ENCODE measurements at regions not wholly inside any gene's neighbourhood (a gene's known extent, or its start where the extent isn't known, plus 50 kb on each side); places are given as distances from the start of the nearest gene placed in this dataset.

DNA sequence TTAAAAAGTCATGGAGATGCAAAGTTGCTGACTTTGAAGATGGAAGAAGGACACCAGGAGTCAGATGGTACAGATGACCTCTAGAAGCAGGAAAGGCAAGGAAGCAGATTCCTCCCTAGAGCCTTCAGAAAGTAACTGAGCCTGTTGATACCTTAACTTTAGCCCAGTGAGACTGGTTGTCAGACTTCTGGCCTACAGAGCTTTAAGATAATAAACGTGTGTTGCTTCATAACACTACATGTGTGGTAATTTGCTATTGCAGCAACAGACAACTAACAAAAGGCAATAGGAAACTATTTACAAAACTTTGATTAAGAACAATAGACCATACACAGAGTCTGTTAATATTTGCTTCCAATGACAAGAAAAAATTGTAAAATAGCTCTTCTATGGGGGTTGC lies 102.0 kb upstream of the USP38 start:
- no peak overlapping the region for H2AFZ ChIP-seq (ENCODE audit: low read length)
- H3K56ac ChIP-seq (ENCODE audit: insufficient read length, low read depth, low read length), result no peak overlapping the region
- no CpG with 5 or more reads among the region's 1 CpG for WGBS (ENCODE audit: extremely low coverage, insufficient read length, low lambda C conversion rate)
- no peak overlapping the region for H3K4me2 ChIP-seq (ENCODE audit: insufficient read depth, insufficient read length, low read length)
- no peak overlapping the region for H2BK15ac ChIP-seq (ENCODE audit: low read depth, low read length)
- no peaks in the 10 kb centered on the region for H3K79me2 ChIP-seq (ENCODE audit: insufficient read depth, low read length)
- no peak overlapping the region for H2AK5ac ChIP-seq (ENCODE audit: insufficient read length, low read length)
- no peak overlapping the region for H3K27ac Mint-ChIP-seq
- no peaks in the 10 kb centered on the region; a peak in 1 of 7 replicates for H3K36me3 Mint-ChIP-seq (ENCODE audit: insufficient read depth in 1 of 3, low read depth in 3 of 3)
- no peaks in the 10 kb centered on the region; a peak in 1 of 5 replicates for H3K9me3 Mint-ChIP-seq
- H3K9ac ChIP-seq (ENCODE audit: extremely low read depth, insufficient read length, low read length), result no peak overlapping the region
- H3K4me3 Mint-ChIP-seq, result no peak overlapping the region
- peaks cover 0 to 3% of the 10 kb centered on the region in 2 experiments; a peak in 1 of 4 replicates for H3K4me1 Mint-ChIP-seq
- no peak overlapping the region for H3T11ph ChIP-seq (ENCODE audit: low read length)
- TF ChIP-seq, protein P1, sequence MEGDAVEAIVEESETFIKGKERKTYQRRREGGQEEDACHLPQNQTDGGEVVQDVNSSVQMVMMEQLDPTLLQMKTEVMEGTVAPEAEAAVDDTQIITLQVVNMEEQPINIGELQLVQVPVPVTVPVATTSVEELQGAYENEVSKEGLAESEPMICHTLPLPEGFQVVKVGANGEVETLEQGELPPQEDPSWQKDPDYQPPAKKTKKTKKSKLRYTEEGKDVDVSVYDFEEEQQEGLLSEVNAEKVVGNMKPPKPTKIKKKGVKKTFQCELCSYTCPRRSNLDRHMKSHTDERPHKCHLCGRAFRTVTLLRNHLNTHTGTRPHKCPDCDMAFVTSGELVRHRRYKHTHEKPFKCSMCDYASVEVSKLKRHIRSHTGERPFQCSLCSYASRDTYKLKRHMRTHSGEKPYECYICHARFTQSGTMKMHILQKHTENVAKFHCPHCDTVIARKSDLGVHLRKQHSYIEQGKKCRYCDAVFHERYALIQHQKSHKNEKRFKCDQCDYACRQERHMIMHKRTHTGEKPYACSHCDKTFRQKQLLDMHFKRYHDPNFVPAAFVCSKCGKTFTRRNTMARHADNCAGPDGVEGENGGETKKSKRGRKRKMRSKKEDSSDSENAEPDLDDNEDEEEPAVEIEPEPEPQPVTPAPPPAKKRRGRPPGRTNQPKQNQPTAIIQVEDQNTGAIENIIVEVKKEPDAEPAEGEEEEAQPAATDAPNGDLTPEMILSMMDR (conservative IDR thresholded peaks at IDR 0.05), result no peak
- no peak overlapping the region for H2BK120ac ChIP-seq (ENCODE audit: low read depth, low read length, poor library complexity, severe bottlenecking)
- H3K23ac ChIP-seq (ENCODE audit: insufficient read length, low read depth, low read length), result no peak overlapping the region
- H2BK12ac ChIP-seq (ENCODE audit: insufficient read length, low read depth, low read length), result no peak overlapping the region
- no peaks in the 10 kb centered on the region for H3K27me3 ChIP-seq (ENCODE audit: insufficient read depth, low read length)
- H3K9me3 ChIP-seq (ENCODE audit: control insufficient read depth, low read depth, low read length), result no peaks in the 10 kb centered on the region
- H3K79me1 ChIP-seq (ENCODE audit: insufficient read depth, low read depth, low read length, poor library complexity, severe bottlenecking), result no peaks in the 10 kb centered on the region
- no peaks in the 10 kb centered on the region for H3K4me1 ChIP-seq (ENCODE audit: insufficient read depth, low read length)
- H2BK5ac ChIP-seq (ENCODE audit: insufficient read length, low read length), result no peak overlapping the region
- no peak overlapping the region for H3K4ac ChIP-seq (ENCODE audit: low read depth, low read length)
- no peak overlapping the region for H4K8ac ChIP-seq (replicated peaks; ENCODE audit: insufficient read length, low read depth, low read length)
- H3K27me3 Mint-ChIP-seq (ENCODE audit: low read depth), result no peaks in the 10 kb centered on the region
- no peaks in the 10 kb centered on the region for H4K20me1 ChIP-seq (ENCODE audit: control insufficient read depth, insufficient read depth, insufficient read length)
- no peak overlapping the region for H4K91ac ChIP-seq (ENCODE audit: insufficient read length, low read depth, low read length)
- no peaks in the 10 kb centered on the region for H3K23me2 ChIP-seq (ENCODE audit: insufficient read length, low read depth, low read length, poor library complexity, severe bottlenecking)
- no peak overlapping the region for H3K14ac ChIP-seq (ENCODE audit: insufficient read depth, low read length)
- no peak overlapping the region for H3K27ac ChIP-seq (ENCODE audit: insufficient read length, low read depth, low read length)
- H2BK20ac ChIP-seq (ENCODE audit: low read depth, low read length, poor library complexity, severe bottlenecking), result no peak overlapping the region
- DNase-seq, result no peak
- H3K18ac ChIP-seq (ENCODE audit: insufficient read length, low read depth, low read length), result no peak overlapping the region
- H4K5ac ChIP-seq (ENCODE audit: insufficient read length, low read depth, low read length), result no peak overlapping the region

Measured in H9 (cell line).